GM18499 (cell line): ENCODE measurements at regions not wholly inside any gene's neighbourhood (a gene's known extent, or its start where the extent isn't known, plus 50 kb on each side); places are given as distances from the start of the nearest gene placed in this dataset.
"Not testable (repeated sequence)": the region's sequence is repeated elsewhere in the genome, so short reads cannot be mapped to it uniquely, and the experiment has no call there.

Source experiments
- ATAC-seq: cut with Tn5 transposase; IDR thresholded peaks from one replicate; pipeline ENCODE4 v1.9.1; 2021; ENCODE audit warnings: moderate number of reproducible peaks; ENCODE audit not compliant: insufficient read depth, unreplicated experiment

DNA sequence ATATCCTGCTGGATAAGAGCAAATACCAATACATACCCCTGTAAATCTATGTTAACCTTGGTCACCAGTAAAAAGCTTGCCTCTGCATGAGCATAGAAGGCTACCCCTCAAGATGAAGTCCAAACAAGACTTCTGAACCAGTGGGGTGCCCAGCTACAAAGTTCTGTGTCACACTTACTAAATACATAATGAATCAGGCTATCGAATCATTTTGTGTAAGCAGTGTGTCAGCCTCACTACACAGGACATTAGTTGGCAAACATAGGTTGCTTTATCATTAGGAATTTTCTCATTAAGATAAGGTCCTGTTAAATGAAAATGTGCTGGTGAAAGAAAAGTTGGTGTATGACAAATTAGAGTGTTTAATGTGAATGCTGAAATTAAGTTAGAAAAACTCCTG, 452.0 kb downstream of the MFSD1 start:
- no peak for ATAC-seq

DNA sequence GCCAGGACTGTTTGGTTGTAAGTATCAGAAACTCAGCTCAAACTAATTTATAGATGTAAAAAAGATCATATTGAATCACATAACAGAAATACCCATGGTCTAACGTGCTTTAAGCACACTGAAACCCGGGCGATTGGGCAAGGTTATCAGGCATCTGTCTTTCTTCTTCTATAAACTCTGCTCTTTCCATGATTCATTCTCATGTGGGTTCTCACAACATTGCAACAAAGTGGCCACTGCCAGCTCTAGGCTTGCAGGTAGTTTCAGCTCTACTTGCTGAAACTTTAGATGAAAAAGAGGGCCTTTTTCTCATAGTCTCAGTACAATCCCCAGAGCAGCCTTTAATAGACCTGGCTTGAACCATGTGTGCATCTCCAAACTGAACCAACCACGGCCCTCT, 456.1 kb downstream of the MFSD1 start:
- no peak for ATAC-seq

DNA sequence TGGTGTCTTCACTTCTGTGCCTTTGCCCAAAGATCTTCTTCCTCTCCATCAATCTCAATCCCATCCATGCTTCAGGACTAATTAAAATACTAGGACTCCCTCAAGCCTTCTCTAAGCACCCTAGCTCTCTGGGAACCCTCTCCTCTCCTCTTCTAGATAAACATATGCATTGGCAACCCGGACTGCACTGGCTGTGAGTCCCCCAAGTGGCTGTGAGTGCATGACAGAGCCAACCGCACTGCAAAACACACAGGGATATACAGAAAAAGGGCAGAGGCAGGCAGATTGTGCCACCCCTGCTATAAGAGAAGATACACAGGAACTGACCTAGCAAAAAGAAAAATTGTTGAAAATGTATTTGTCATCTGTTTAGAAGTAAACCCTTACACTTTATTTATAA, 457.1 kb downstream of the MFSD1 start:
- no peak for ATAC-seq

DNA sequence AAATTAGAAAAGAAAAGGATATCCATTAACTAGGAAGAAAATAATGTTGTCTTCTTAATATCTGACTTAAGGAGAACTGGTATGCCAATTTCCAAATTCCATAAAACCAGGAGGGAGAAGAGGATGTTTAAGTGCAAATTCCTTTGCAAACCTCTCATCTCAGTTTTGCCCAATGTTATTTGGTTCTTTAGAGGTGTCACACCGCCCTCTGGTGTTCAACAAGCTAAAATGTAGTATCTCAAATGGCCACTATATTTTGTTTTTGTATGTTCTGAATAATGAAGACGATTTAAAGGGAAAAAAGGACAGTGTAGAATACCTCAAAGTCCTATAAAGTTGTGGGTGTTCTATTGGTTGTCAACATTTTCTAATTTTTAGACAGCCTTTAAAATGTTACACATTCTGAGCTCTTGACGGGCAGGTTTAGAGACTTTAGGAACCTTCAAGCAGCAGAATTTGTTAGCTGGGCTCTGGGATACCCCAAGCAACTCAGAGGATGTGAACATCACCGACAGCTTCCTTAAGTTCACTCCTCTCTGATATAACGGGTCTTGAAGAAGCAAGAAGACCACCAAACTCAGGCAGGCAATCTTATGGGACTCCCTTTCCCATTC, 458.3 kb downstream of the MFSD1 start:
- no peak for ATAC-seq

DNA sequence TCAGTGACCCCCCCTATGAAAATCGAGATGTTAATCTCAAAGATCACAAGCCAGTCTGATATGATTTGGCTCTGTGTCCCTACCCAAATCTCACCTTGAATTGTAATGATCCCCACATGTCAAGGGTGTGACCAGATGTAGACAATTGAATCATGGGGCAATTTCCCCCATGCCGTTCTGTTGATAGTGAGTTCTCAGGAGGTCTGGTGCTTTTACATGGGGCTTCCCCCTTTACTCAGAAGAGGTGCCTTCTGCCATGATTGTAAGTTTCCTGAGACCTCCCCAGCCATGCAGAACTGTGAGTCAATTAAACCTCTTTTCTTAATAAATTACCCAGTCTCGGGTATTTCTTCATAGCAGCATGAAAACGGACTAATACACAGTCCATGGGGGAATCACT, 459.5 kb downstream of the MFSD1 start:
- ATAC-seq: not testable (repeated sequence)

DNA sequence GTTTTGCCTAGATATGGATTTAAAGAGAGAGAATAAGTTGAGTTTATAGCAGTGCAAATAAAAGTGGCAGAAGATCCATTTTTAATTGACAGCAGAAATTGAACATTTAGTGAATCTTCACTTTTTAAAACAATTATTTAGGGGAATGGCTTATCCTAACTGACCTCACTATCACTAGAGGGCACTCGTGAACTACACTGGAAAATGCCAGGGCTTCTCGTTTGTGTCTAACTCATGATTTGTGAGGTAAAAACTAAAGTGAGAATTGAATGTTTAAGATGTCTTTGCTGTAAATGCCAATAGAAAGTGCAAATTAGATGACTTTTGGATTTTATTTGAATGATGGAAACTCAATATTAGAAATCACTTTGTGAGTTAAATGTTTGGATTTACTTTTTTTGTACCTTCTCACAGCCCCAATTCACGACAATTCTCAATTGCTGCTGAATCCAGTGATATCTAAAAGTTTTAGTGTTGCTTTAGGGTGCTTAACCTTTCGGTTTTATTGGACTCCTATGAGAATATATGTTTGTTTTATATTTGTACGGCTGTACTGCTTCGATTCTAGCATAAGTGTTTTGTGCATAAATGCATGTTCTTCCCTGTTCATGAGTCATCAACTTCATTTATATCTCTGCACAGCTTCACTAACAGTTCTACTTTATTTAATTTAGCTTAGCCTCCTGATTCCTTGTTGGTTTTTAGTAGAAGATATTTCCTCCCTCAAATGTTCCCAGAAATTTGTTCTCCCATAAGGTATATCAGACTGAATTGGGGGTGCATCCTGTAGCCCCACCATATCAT, 462.1 kb downstream of the MFSD1 start:
- ATAC-seq: no peak

DNA sequence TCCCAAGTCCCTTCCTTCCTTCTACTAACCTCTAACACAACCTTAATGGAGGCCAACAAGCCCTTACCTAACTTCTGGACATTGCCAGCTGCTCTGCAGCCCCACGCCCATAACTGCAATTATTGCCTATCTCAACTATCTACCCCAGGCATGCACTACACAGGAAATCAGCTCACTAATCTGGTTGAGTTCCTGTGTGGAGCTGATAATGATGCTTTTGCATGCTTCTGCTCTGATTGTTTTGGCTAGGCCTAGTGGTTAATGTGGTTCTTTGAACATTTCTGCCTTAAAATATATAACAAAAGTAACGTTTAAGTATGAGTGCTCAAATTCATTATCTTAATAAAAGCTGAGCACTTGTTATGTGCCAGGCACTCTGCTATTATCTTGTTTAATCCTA, 463.9 kb downstream of the MFSD1 start:
- no peak for ATAC-seq

DNA sequence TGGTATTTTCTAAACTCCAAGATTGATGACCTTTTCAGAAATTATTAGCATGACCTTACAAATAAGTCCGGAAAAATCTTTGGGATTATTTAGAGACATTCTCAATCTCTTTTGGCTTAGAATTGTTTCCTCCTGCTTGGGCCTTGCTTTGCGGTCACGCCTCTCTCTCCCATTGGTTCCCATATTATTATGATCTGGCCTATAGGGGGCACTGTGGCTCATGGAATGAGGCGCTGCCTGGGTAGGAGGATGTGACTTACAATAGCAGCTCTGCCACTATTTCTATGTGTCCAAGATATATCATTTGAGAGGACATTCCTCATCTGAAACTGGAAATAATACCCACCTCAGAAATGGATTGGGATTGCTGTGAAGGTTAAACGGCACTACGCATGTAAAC, 464.9 kb downstream of the MFSD1 start:
- peak; percentile 51 for ATAC-seq

DNA sequence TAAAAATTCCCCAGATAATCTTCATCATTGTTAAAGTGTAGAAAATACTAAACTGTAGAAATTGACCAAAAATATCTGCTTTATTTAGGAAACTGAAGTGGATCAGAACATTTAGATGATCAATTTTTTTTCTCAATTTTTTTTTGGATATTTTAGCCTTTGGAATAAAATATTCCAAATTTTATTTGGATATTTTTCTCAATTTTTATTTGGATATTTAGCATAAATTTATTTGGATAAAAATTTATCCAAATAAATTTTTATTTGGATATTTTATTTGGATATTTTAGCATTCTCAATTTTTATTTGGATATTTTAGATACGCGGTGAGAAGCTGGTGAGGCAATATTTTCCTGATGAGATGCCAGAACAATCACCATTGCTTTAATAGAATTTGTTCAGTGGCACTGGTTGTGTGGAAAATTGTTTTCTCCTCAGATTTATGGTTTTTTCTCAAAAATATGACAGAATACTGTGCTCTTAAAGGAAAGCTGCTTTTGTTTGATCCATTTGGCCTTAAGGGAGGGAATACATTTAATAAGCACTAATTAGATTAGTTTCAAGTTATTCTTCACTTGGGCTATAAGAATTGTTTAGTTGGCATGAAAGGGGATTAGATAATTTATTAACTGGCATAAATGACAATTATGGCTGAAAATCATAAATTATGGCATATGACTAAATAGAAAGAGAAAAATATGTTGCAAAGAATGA, 470.1 kb downstream of the MFSD1 start:
- ATAC-seq: no peak

DNA sequence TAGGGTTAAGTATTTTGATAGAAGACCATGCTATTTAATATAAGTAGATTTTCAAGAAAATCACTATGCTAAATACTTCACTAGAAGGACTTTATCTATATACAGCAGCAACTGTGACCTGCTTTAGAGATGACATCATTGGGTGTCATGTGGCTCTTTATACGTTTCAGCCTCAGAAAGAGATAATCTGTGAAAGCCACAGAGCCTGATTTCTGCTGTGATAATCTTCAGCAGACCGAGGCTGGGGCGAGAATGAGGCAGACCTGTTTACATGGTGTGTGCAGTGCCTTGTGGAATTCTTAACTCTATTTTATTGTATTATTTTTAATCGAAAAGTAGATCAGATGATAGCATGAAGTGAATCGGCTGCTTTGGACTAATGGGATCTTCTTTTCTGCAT, 471.2 kb downstream of the MFSD1 start:
- ATAC-seq: no peak

DNA sequence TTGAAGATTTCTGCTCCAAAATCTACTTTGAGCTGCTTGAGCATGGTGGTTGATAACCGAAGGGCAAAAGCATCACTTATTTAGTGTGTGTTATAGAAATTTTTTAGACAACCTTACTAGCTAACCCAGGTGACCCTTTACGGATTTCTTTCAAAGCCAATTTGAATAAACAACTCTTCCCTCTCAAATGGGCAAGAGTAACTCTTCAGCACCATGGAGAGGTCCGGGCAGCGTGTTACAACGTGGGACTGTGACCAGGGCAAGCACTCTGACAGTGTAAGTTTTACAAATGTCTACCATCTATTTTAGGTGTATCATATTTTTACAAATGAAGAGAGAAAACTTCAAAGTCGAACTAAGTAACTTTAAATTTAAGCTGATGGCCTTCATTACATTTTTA, 471.8 kb downstream of the MFSD1 start:
- ATAC-seq: no peak

DNA sequence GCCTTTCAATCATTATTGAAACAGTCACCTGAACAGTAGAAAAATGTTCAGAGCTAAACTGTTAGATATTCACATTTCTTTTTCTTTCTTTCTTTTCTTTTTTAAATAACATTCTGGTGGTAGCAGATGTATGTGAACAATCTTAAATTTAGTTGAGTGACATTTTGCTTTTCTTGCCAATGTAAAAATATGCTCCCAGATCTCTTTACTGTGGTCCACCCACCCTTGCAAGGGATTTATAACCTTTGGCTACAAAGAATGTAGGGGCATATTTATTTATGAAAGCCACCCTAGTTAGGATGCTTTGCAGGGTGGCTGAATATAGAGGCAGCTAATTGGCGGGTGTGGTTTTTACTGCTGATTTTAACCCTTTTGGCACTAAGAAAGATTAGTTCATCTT, 473.9 kb downstream of the MFSD1 start:
- ATAC-seq: no peak

DNA sequence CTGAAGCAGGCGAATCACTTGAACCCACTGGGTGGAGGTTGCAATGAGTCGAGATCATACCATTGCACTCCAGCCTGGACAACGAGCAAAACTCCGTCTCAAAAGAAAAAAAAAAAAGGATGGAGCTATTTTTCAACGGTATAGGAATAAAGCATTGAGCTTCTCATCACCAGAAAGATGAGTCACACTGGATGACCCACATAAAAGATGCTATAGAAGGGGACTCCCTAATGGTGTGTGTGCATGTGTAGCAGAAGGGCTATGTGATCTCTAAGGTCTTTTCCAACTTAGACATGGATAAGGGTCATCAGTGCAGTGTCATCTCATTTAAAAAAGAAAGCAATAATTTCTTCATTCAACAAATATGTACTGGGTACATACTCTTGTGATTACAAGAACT, 476.0 kb downstream of the MFSD1 start:
- ATAC-seq: no peak

DNA sequence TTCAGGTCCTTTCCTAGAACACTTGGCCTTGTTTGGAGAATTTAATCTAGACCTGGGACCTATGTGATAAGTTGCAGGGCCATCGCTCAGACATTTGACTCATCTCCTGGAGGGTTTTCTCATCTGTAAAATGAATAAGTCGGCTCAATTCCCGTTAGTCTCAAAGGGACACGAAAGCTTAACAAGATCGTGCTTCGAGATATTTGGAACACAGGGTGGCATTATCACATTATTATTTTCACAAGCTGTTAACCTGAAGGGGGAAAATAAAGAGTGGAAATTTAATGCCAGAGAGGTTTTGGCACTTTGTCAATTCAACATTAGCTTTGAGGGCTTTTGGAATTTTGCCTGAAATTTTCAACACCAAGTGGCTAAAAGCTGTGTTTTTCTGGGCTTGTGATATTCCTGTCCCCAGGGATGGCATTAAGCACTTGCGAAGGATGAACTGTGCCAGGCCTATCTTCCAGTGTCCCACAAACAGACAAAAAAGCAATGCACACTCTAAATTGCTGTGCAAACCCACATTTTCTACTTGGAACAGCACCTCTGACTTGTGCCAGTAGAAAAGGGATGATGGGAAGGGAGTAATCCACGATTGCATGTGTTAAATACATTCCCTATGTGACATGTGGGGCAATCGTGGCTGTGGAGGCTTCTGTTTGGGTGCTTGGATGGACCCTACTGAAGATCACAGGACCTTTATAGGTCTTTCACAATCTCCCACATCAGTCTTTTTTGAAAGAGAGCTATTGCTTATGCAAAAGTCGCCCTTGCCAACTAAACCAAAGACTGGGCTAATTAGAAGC, 478.7 kb downstream of the MFSD1 start:
- ATAC-seq: no peak

DNA sequence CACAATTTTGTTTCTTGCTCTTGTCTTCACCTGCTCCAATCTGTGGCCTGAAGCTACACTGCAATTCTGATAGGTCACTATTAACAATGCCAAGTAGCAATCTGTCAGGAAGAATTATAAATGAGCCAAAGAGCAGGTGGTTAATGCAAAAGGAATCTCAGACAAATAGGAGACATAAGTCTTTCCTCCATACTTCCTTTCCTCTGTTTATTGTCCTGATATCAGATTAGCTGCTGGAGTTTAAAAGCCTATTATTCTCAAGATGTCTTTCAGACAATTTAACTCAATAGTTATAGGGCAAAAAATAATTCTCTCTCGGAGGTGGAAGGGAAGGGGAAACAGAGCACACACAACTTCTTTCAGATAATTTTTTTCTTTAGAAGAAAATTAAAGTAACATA, 491.6 kb downstream of the MFSD1 start:
- no peak for ATAC-seq

DNA sequence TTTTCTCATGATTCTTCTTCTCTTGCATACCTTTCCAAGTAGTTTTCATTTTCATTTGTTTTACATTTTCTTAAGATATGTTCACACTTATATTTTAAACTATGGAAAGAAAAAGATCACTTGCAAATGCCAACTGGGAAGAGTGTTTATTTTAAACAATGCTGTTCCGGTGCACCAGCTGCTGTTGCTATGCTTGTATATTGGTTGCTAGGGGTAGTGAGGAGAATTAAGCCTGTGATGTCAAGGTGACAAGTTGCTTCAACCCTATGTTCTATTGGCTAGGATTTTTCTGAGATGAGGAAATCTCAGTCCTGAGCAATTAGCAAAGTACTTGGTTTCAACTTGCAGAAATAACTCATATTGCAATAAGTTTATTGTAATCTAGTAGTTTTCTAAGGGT, 500.1 kb downstream of the MFSD1 start:
- ATAC-seq: no peak

DNA sequence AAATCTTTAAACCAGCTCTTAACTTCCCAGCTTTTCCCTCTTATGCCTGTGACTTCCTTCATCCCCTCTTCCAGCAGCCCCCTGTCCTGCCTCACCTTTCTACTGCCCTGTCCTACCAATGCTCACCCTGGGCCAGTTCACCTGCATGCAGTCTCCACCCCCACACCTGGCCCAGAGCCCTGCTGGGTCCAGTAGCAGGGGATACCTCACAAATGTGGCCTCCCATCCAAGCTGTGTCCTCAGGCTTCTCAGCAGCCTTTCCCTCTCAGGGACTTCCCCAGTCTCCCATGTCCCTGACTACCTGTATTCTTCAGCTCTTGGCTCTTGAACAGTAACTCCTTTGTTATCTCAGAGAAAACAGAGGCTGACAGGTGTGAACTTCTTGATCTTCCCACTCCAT, 503.2 kb downstream of the MFSD1 start:
- ATAC-seq: no peak

DNA sequence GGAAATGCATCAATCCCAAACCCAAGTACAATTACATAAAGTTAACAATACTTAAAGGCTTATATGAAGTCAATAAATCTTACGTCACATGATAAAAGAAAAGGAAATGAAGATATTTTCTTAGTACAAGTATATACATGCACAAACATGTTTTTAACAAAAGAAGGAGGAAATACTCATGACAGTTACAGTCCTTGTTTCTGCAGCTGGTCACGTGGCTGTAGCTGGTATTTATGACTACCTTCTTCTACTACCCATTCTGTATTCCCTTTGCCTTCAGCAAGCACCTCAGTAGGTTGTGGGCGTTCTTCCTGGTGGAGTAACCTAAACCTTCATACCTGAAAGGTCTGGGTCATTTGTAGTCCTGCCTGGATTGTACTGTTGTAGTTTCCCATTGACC, 514.9 kb downstream of the MFSD1 start:
- ATAC-seq: not testable (repeated sequence)

DNA sequence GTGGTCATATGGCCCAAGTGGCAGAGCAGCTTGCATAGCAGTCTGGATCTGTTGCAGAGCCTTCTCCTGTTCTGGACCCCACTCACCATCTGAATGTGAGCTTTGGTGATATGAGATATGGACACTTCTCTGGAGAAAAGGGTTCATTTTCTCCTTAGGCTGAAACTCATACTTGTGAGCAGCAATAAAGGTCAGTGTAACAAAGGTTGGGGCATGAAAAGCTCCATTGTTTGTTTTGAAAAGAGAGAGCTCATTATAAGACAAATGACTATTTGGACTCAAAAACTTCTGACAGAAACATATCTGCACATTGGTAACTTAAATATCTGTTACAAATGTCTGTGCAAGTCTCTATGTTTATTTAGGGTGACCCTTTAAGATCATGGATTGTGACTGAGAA, 517.3 kb downstream of the MFSD1 start:
- no peak for ATAC-seq

DNA sequence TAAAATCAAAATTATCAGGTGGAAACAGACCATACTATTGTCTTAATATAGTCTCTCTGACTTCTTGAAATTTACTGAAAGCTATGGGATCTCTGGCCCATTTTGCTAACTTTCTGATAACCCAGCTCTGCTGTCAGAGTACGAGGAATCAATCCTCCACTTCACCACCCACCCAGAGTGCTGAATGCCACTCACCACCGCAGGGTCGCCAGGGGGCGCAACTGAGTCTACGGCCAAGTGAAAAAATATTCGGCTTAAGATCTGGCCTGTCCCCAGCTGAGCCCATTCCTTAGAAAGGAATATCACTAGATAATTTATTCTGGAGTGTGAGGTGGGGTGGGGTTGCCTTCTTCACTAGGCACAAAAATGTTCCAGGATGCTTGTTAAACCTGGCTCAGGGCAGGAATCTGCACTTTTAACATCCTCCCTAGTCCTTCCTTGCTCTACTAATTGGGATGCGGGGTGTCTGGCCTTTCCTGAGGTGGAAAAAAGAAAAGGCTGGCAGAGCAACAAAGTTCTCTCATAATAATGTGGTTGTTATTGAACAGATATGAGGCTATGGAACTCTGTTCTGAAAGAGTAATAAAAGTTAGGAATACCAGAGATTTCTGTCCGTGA, 520.6 kb downstream of the MFSD1 start:
- peak; percentile 85 for ATAC-seq
